GM19099 (cell line): ENCODE measurements at regions not wholly inside any gene's neighbourhood (a gene's known extent, or its start where the extent isn't known, plus 50 kb on each side); places are given as distances from the start of the nearest gene placed in this dataset.

ENCODE experiments used
- POLR2A ChIP-seq: IDR thresholded peaks from 3 replicates; pipeline ENCODE4 v1.6.1; 2011; ENCODE audit warnings: low read depth; ENCODE audit not compliant: insufficient read length; ENCODE audit errors: extremely low read depth

- TF ChIP-seq POLR2A = no peak
Observed at GRCh38 chr22:22834783-22835182, 52.8 kb upstream of the IGLL5 start.

GRCh38 chr22:22835242-22835641 is 52.4 kb upstream of the IGLL5 start:
- no peak for TF ChIP-seq POLR2A

GRCh38 chr22:22835771-22836291 is 51.8 kb upstream of the IGLL5 start:
- no peak for TF ChIP-seq POLR2A

GRCh38 chr22:22836635-22837034 is 51.0 kb upstream of the IGLL5 start:
- TF ChIP-seq POLR2A = no peak
